Endothelial cell of umbilical vein (primary cell): ENCODE measurements at regions not wholly inside any gene's neighbourhood (a gene's known extent, or its start where the extent isn't known, plus 50 kb on each side); places are given as distances from the start of the nearest gene placed in this dataset.

Experiments
- BruUV-seq: library from RNA; stranded (reverse); fragments of 400-500 nt; replicated peaks from 2 replicates; lab custom pipeline; 2021; lab: Mats Ljungman, UMichigan
- CTCF ChIA-PET: fragments of 300-600, 350-600 bp; sonication (Branson Sonifier 250); formaldehyde crosslinking; loops from one replicate; lab custom pipeline; 2021; ENCODE audit warnings: antibody characterized with exemption, inconsistent platforms; lab: Charles Lee
- POLR2A ChIA-PET: fragments of 300-600, 350-600 bp; sonication (Branson Sonifier 250); formaldehyde crosslinking; loops from one replicate; lab custom pipeline; 2021; ENCODE audit warnings: antibody characterized with exemption, inconsistent platforms; lab: Charles Lee
- DNase-seq: peaks from one replicate; pipeline ENCODE4 v3.0.0-alpha.2; 2011; ENCODE audit warnings: low read depth, low spot score
- FAIRE-seq: peaks from 2 replicates; lab custom pipeline; 2011; peaks lifted over from hg19 to GRCh38; lab: Jason Lieb, UNC
- H2AFZ ChIP-seq: 2 replicates; pipeline ENCODE4 v1.6.0; 2012; ENCODE audit warnings: low read depth, low read length, control low read depth, inconsistent platforms
- H3K27ac ChIP-seq: 2 replicates; pipeline ENCODE4 v1.5.1; 2011; ENCODE audit warnings: low read depth, mild to moderate bottlenecking, control low read depth, low read length, moderate library complexity; ENCODE audit not compliant: insufficient read depth
- H3K27me3 ChIP-seq, 2 experiments: 2 replicates each; pipeline versions ENCODE4 v1.6.0 to v1.6.1; 2011; ENCODE audit warnings: low read length in 2 of 2, mixed read lengths in 1 of 2; ENCODE audit not compliant: control insufficient read depth in 2 of 2, insufficient read depth in 2 of 2
- H3K36me3 ChIP-seq, 2 experiments: 2 replicates in 1 of 2; 3 replicates in 1 of 2; pipeline ENCODE4 v1.5.1; 2011; ENCODE audit warnings: low read length in 2 of 2, mild to moderate bottlenecking in 1 of 2, moderate library complexity in 1 of 2; ENCODE audit not compliant: control insufficient read depth in 2 of 2, insufficient read depth in 2 of 2; ENCODE audit errors: extremely low read depth in 1 of 2
- H3K4me1 ChIP-seq: 3 replicates; pipeline ENCODE4 v1.5.1; 2011; ENCODE audit warnings: mild to moderate bottlenecking, low read length; ENCODE audit not compliant: control insufficient read depth, insufficient read depth; ENCODE audit errors: extremely low read depth
- H3K4me2 ChIP-seq: 2 replicates; pipeline ENCODE4 v1.6.1; 2011; ENCODE audit warnings: low read length, control low read depth, mixed read lengths; ENCODE audit not compliant: insufficient read depth
- H3K4me3 ChIP-seq, 3 experiments: fragments of 200-600 bp in 1 of 3; sonication (generic), shearing (Covaris generic) in 1 of 3; replicated peaks in 1 of 3; 2 replicates each; pipeline ENCODE4 v1.5.1; 2011 to 2016; ENCODE audit warnings: control low read depth in 3 of 3, low read length in 3 of 3, mild to moderate bottlenecking in 2 of 3, inconsistent platforms in 1 of 3, low read depth in 1 of 3, moderate library complexity in 1 of 3; ENCODE audit not compliant: insufficient read depth in 1 of 3
- H3K79me2 ChIP-seq: 2 replicates; pipeline ENCODE4 v1.6.0; 2012; ENCODE audit warnings: low read length, inconsistent platforms; ENCODE audit not compliant: control insufficient read depth, insufficient read depth
- H3K9ac ChIP-seq: replicated peaks from 2 replicates; pipeline ENCODE3; 2011; ENCODE audit warnings: low read length, control low read depth; ENCODE audit not compliant: insufficient read depth; ENCODE audit errors: extremely low read depth
- H3K9me1 ChIP-seq: replicated peaks from 3 replicates; pipeline ENCODE4 v1.6.0; 2011; ENCODE audit warnings: mild to moderate bottlenecking, low read length; ENCODE audit not compliant: control insufficient read depth, insufficient read depth; ENCODE audit errors: extremely low read depth
- H3K9me3 ChIP-seq: replicated peaks from 2 replicates; pipeline ENCODE4 v1.5.1; 2012; ENCODE audit warnings: low read length, inconsistent platforms; ENCODE audit not compliant: control insufficient read depth, insufficient read depth
- H4K20me1 ChIP-seq: replicated peaks from 2 replicates; pipeline ENCODE3; 2011; ENCODE audit warnings: mild to moderate bottlenecking, low read length; ENCODE audit not compliant: control insufficient read depth, insufficient read depth; ENCODE audit errors: extremely low read depth
- EZH2 ChIP-seq: IDR thresholded peaks from 2 replicates; pipeline ENCODE4 v1.6.1; 2012; ENCODE audit warnings: borderline replicate concordance, low read depth, mild to moderate bottlenecking, moderate library complexity, low read length, inconsistent platforms; ENCODE audit not compliant: severe bottlenecking
- FOS ChIP-seq: IDR thresholded peaks from 2 replicates; pipeline ENCODE4 v1.6.1; 2011; ENCODE audit warnings: mild to moderate bottlenecking, low read length, moderate library complexity, borderline replicate concordance; ENCODE audit not compliant: insufficient read depth
- GATA2 ChIP-seq: IDR thresholded peaks from 2 replicates; pipeline ENCODE4 v1.7.0; 2011; ENCODE audit warnings: low read depth, mild to moderate bottlenecking, moderate library complexity, mixed read lengths, low read length; ENCODE audit not compliant: insufficient read length, insufficient read depth
- JUN ChIP-seq: IDR thresholded peaks from 2 replicates; pipeline ENCODE4 v1.6.1; 2011; ENCODE audit warnings: borderline replicate concordance, low read depth; ENCODE audit not compliant: insufficient read length, insufficient read depth
- MYC ChIP-seq: IDR thresholded peaks from one replicate; pipeline ENCODE4 v1.6.1; 2011; ENCODE audit warnings: mild to moderate bottlenecking, low read depth, low read length
- POLR2A ChIP-seq: IDR thresholded peaks from 2 replicates; pipeline ENCODE4 v1.6.1; 2012; ENCODE audit warnings: low read depth, mild to moderate bottlenecking, control low read depth, low read length
- POLR2AphosphoS5 ChIP-seq: IDR thresholded peaks from 2 replicates; pipeline ENCODE4 v1.6.1; 2012; ENCODE audit warnings: low read depth, mild to moderate bottlenecking, control low read depth, low read length, moderate library complexity; ENCODE audit not compliant: insufficient read depth
- dilution Hi-C: fragments of 300-500 bp; cut with MboI; formaldehyde crosslinking; loops from one replicate; pipeline ENCODE4 v1.15.0; 2019; ENCODE audit warnings: low sequenced_read_pairs; ENCODE audit not compliant: extremely low pct_ligation_motif_present
- intact Hi-C: fragments of 100-400 bp; cut with micrococcal nuclease; formaldehyde crosslinking; loops from one replicate; pipeline ENCODE4 v1.10.0; 2022
- TF ChIP-seq, protein P1 (sequence below): IDR thresholded peaks from 2 replicates; pipeline ENCODE4 v1.6.1; 2011; ENCODE audit not compliant: insufficient read depth, insufficient read length
- TF ChIP-seq, protein P2 (sequence below), 2 donors: IDR thresholded peaks; 1 replicate in 1 of 2; 2 replicates in 1 of 2; pipeline ENCODE4 v1.5.1; 2011; ENCODE audit warnings: low read length in 2 of 2, mild to moderate bottlenecking in 2 of 2, moderate library complexity in 2 of 2, control low read depth in 1 of 2, inconsistent platforms in 1 of 2, low read depth in 1 of 2; ENCODE audit not compliant: insufficient read depth in 1 of 2; ENCODE audit errors: extremely low read depth in 1 of 2

DNA sequence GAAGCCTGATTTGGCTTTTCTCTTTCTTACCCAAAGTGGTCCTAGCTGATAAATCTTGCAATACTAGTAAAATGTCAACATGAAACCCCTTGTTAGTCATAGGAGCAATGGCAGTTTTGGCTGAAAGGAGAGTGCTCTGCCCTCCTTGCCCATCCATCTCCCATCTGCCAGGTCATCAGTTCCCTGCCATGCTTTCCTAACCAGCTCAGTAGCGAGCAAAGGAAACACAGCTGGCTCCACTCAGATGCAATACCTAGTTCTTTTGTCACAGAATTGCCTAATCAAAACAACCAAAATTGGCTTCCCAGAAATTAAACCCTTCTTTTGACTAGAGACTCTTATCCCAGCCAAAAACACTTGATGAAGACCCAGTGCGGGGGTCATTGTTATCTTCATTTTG is 733.0 kb downstream of the CCSER2 start:
- Histone ChIP-seq H3K36me3 (no peaks in the 10 kb centered on the region), H3K9ac (no peak overlapping the region), H3K9me1 (no peaks in the 10 kb centered on the region), H3K27me3 (no peaks in the 10 kb centered on the region), H3K4me1 (no peaks in the 10 kb centered on the region), H3K4me3 (no peak overlapping the region), H3K27ac (no peak overlapping the region), H3K79me2 (no peaks in the 10 kb centered on the region), H3K9me3 (peaks cover 4% of the 10 kb centered on the region), H4K20me1 (no peaks in the 10 kb centered on the region), H2AFZ (no peak overlapping the region), H3K4me2 (no peak overlapping the region)
- TF ChIP-seq POLR2A: no peak
- no peak for TF ChIP-seq POLR2AphosphoS5
- POLR2A ChIA-PET: no interaction called here
- dilution Hi-C loops (no loop called here), intact Hi-C loops (no loop called here)
- DNase-seq (no peak), FAIRE-seq (no peak)
- CTCF ChIA-PET: no interaction called here
- no TSS peak for BruUV-seq

DNA sequence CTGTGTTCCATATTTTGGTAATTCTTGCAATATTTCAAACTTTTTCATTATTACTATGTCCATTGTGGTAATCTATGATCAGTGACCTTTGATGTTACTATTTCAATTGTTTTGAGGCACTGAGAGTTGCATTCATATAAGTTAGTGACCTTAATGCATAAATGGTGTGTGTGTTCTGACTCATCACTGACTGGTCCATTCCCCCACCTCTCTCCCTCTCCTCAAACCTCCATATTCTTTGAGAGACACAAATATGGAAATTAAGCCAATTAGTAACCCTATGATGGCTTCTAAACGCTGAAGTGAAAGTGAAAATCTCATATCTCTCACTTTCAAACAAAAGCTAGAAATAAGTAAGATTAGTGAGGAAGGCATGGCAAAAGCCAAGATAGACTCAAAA is 739.6 kb downstream of the CCSER2 start:
- H3K79me2 ChIP-seq: no peaks in the 10 kb centered on the region
- DNase-seq (no peak), FAIRE-seq (no peak)
- dilution Hi-C loops: no loop called here
- no peak overlapping the region for H3K9ac ChIP-seq
- BruUV-seq: no TSS peak
- no peak overlapping the region for H2AFZ ChIP-seq
- intact Hi-C loops: no loop called here
- H3K27me3 ChIP-seq: no peaks in the 10 kb centered on the region
- CTCF ChIA-PET: no interaction called here
- no peak overlapping the region for H3K4me3 ChIP-seq
- H3K4me1 ChIP-seq: no peaks in the 10 kb centered on the region
- POLR2A ChIA-PET: no interaction called here
- H3K27ac ChIP-seq: no peak overlapping the region
- TF ChIP-seq POLR2AphosphoS5 (no peak), MYC (no peak), EZH2 (no peak), POLR2A (no peak), GATA2 (no peak), JUN (no peak), FOS (no peak)
- TF ChIP-seq, protein P1, sequence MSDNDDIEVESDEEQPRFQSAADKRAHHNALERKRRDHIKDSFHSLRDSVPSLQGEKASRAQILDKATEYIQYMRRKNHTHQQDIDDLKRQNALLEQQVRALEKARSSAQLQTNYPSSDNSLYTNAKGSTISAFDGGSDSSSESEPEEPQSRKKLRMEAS: no peak
- TF ChIP-seq, protein P2, sequence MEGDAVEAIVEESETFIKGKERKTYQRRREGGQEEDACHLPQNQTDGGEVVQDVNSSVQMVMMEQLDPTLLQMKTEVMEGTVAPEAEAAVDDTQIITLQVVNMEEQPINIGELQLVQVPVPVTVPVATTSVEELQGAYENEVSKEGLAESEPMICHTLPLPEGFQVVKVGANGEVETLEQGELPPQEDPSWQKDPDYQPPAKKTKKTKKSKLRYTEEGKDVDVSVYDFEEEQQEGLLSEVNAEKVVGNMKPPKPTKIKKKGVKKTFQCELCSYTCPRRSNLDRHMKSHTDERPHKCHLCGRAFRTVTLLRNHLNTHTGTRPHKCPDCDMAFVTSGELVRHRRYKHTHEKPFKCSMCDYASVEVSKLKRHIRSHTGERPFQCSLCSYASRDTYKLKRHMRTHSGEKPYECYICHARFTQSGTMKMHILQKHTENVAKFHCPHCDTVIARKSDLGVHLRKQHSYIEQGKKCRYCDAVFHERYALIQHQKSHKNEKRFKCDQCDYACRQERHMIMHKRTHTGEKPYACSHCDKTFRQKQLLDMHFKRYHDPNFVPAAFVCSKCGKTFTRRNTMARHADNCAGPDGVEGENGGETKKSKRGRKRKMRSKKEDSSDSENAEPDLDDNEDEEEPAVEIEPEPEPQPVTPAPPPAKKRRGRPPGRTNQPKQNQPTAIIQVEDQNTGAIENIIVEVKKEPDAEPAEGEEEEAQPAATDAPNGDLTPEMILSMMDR (IDR thresholded peaks at IDR 0.05; ENCODE audit: extremely low read depth in 1 of 2, insufficient read depth in 1 of 2, low read depth in 1 of 2, low read length in 2 of 2): no peak
- no peaks in the 10 kb centered on the region for H4K20me1 ChIP-seq
- no peak overlapping the region for H3K4me2 ChIP-seq
- no peaks in the 10 kb centered on the region for H3K9me1 ChIP-seq
- H3K9me3 ChIP-seq: no peaks in the 10 kb centered on the region
- no peaks in the 10 kb centered on the region for H3K36me3 ChIP-seq
